OCI-M1 (cell line): ENCODE measurements at regions not wholly inside any gene's neighbourhood (a gene's known extent, or its start where the extent isn't known, plus 50 kb on each side); places are given as distances from the start of the nearest gene placed in this dataset.
A peak's percentile ranks its signal among the peaks of the same experiment; 100 is the strongest.

Experiments
- DNase-seq: peaks from one replicate; lab custom pipeline; 2025; lab: John Stamatoyannopoulos, UW

- DNase-seq, result no peak
Measured at GRCh38 chr3:161555320-161555719, 58.7 kb downstream of the OTOL1 start.

- no peak for DNase-seq
Measured at GRCh38 chr3:161556533-161556932, 59.9 kb downstream of the OTOL1 start.

- no peak for DNase-seq
Measured at GRCh38 chr3:161556941-161557340, 60.3 kb downstream of the OTOL1 start.

- no peak for DNase-seq
Measured at GRCh38 chr3:161557445-161558150, 61.0 kb downstream of the OTOL1 start.

GRCh38 chr3:161558236-161558635, 61.6 kb downstream of the OTOL1 start:
- DNase-seq, result no peak

GRCh38 chr3:161559177-161559998, 62.8 kb downstream of the OTOL1 start:
- peak; percentile 59 for DNase-seq

- peak; percentile 63 for DNase-seq
Measured at GRCh38 chr3:161560008-161560637, 63.5 kb downstream of the OTOL1 start.

- no peak for DNase-seq
Measured at GRCh38 chr3:161567577-161568361, 71.2 kb downstream of the OTOL1 start.

GRCh38 chr3:161568671-161569070, 72.1 kb downstream of the OTOL1 start:
- DNase-seq, result no peak

GRCh38 chr3:161571951-161572350, 75.3 kb downstream of the OTOL1 start:
- no peak for DNase-seq

- DNase-seq, result no peak
Measured at GRCh38 chr3:161573136-161573535, 76.5 kb downstream of the OTOL1 start.

- no peak for DNase-seq
Measured at GRCh38 chr3:161575901-161576300, 79.3 kb downstream of the OTOL1 start.

GRCh38 chr3:161576311-161576710, 79.7 kb downstream of the OTOL1 start:
- DNase-seq, result no peak

- DNase-seq, result no peak
Measured at GRCh38 chr3:161576714-161577510, 80.3 kb downstream of the OTOL1 start.

GRCh38 chr3:161577662-161578061, 81.1 kb downstream of the OTOL1 start:
- no peak for DNase-seq

- DNase-seq, result no peak
Measured at GRCh38 chr3:161579395-161580126, 83.0 kb downstream of the OTOL1 start.

- DNase-seq, result no peak
Measured at GRCh38 chr3:161585922-161586321, 89.3 kb downstream of the OTOL1 start.

GRCh38 chr3:161586556-161587235, 90.1 kb downstream of the OTOL1 start:
- no peak for DNase-seq

GRCh38 chr3:161598639-161599038, 102.0 kb downstream of the OTOL1 start:
- peak; percentile 3 for DNase-seq

GRCh38 chr3:161599697-161600096, 103.1 kb downstream of the OTOL1 start:
- DNase-seq, result no peak
